Heart left ventricle (tissue), 13 donors: ENCODE measurements at regions not wholly inside any gene's neighbourhood (a gene's known extent, or its start where the extent isn't known, plus 50 kb on each side); places are given as distances from the start of the nearest gene placed in this dataset.

ENCODE experiments used
- CTCF ChIP-seq, 12 donors: fragments of 200-600 bp; sonication (generic) in 4 of 12; IDR thresholded peaks; one replicate each; pipeline versions ENCODE4 v1.5.0 to v1.8.0; 2018 to 2022; ENCODE audit warnings: antibody characterized with exemption in 12 of 12, mild to moderate bottlenecking in 5 of 12
- POLR2A ChIP-seq, 2 donors: fragments of 450-650 bp; IDR thresholded peaks; one replicate each; pipeline ENCODE4 v1.6.1; 2017; ENCODE audit warnings: antibody characterized with exemption in 2 of 2, mild to moderate bottlenecking in 2 of 2, moderate library complexity in 2 of 2
- donor health status: ischemic (EF 13 %, LVEDD 7.1; RV severe dilation, severe dysfunction).
- donor health status: DM: no; HTN: yes; CAD: no.
- donor health status: DM: no; HTN: no; CAD: no.
- donor health status: ischemic (EF 25% LVEDD 6.9; RV normal size, moderate dysfunction).
- donor health status: ischemic (EF 25% LVEDD 5.7; RV mildly dilated, moderate dysfunction).
- donor health status: ischemic (EF 35%, LVEDD 5.7; RV mildly dilated, moderate dysfunction).
- donor health status: nonischemic (EF 11% LVEDD 7.7; RV severe dilation, severe dysfunction).
- donor health status: DM: yes; HTN: yes; CAD: no.
- donor health status: PGD.
- donor health status: ischemic (EF 29% LVEDD 5.4; RV normal size, mild dysfunction).
- donor health status: nonischemic (EF 23%, LVEDD 6.1; RV moderate dilation, normal function).

GRCh38 chr5:100668511-100668910 lies 133.3 kb downstream of the FAM174A start:
- no peak for TF ChIP-seq CTCF (IDR thresholded peaks at IDR 0.05)
- TF ChIP-seq POLR2A (IDR thresholded peaks at IDR 0.05) = no peak
